B cell (primary cell): ENCODE measurements at regions not wholly inside any gene's neighbourhood (a gene's known extent, or its start where the extent isn't known, plus 50 kb on each side); places are given as distances from the start of the nearest gene placed in this dataset.

Source experiments
- ATAC-seq: fragments of 200-7000 bp; cut with Tn5 transposase; one replicate; pipeline ENCODE4 v1.10.0; 2021; ENCODE audit warnings: low read depth, mild to moderate bottlenecking, moderate number of reproducible peaks, moderate library complexity
- CTCF ChIA-PET: fragments of 350-600 bp; sonication (Branson Sonifier 250); formaldehyde crosslinking; loops from one replicate; lab custom pipeline; 2021; ENCODE audit warnings: antibody characterized with exemption, inconsistent platforms; lab: Charles Lee
- POLR2A ChIA-PET: fragments of 350-600 bp; sonication (Branson Sonifier 250); formaldehyde crosslinking; loops from one replicate; lab custom pipeline; 2021; ENCODE audit warnings: antibody characterized with exemption; lab: Charles Lee
- DNase-seq: peaks from one replicate; pipeline ENCODE4 v3.0.0; 2013
- H2AFZ ChIP-seq: 2 replicates; pipeline ENCODE4 v1.6.1; 2012; ENCODE audit warnings: mild to moderate bottlenecking, low read depth, low read length; ENCODE audit not compliant: insufficient read depth, poor library complexity, severe bottlenecking
- H3K27ac ChIP-seq, 2 donors: 1 replicate in 1 of 2; 2 replicates in 1 of 2; pipeline ENCODE4 v1.5.1; 2012 to 2013; ENCODE audit warnings: low read length in 2 of 2, mild to moderate bottlenecking in 2 of 2, moderate library complexity in 1 of 2
- H3K27me3 ChIP-seq, 4 experiments: fragments of 200-600 bp in 1 of 4; sonication (generic) in 1 of 4; replicated peaks in 1 of 4; 1 replicate in 2 of 4; 2 replicates in 2 of 4; pipeline versions ENCODE4 v1.6.1 to v1.7.0; 2013 to 2016; ENCODE audit warnings: low read length in 3 of 4, mild to moderate bottlenecking in 2 of 4, mixed read lengths in 1 of 4, moderate library complexity in 1 of 4; ENCODE audit not compliant: insufficient read depth in 4 of 4, control insufficient read depth in 3 of 4; ENCODE audit errors: control extremely low read depth in 1 of 4
- H3K36me3 ChIP-seq, 2 experiments: replicated peaks in 1 of 2; 1 replicate in 1 of 2; 2 replicates in 1 of 2; pipeline versions ENCODE4 v1.6.1 to v1.7.1; 2013; ENCODE audit warnings: low read length in 1 of 2; ENCODE audit not compliant: insufficient read depth in 2 of 2, control insufficient read depth in 1 of 2; ENCODE audit errors: control extremely low read depth in 1 of 2, extremely low read depth in 1 of 2
- H3K4me1 ChIP-seq, 2 donors: fragments of 200-600 bp in 1 of 2; sonication (generic) in 1 of 2; 1 replicate in 1 of 2; 2 replicates in 1 of 2; pipeline versions ENCODE4 v1.5.1 to v1.6.1; 2013 to 2017; ENCODE audit warnings: low read length in 2 of 2; ENCODE audit not compliant: control insufficient read depth in 2 of 2, insufficient read depth in 2 of 2
- H3K4me2 ChIP-seq: replicated peaks from 2 replicates; pipeline ENCODE3; 2012; ENCODE audit warnings: mild to moderate bottlenecking, low read depth, low read length; ENCODE audit not compliant: poor library complexity, severe bottlenecking
- H3K4me3 ChIP-seq, 5 experiments: fragments of 200-600 bp in 1 of 5; sonication (generic) in 1 of 5; 1 replicate in 3 of 5; 2 replicates in 2 of 5; pipeline versions ENCODE4 v1.5.1 to v1.7.0; 2011 to 2016; ENCODE audit warnings: low read length in 4 of 5, mild to moderate bottlenecking in 4 of 5, low read depth in 2 of 5, control low read depth in 1 of 5, moderate library complexity in 1 of 5; ENCODE audit not compliant: insufficient read depth in 1 of 5; ENCODE audit errors: control extremely low read depth in 1 of 5, extremely low read depth in 1 of 5
- H3K79me2 ChIP-seq: fragments of 200-600 bp; sonication (generic); one replicate; pipeline ENCODE4 v1.6.0; 2016; ENCODE audit warnings: low read length; ENCODE audit not compliant: control insufficient read depth, insufficient read depth
- H3K9ac ChIP-seq: fragments of 200-600 bp; sonication (generic); 2 replicates; pipeline ENCODE4 v1.6.1; 2017; ENCODE audit warnings: mild to moderate bottlenecking, low read length, moderate library complexity
- H3K9me3 ChIP-seq, 3 donors: one replicate each; pipeline versions ENCODE4 v1.6.1 to v1.7.1; 2013; ENCODE audit warnings: low read length in 2 of 3; ENCODE audit not compliant: control insufficient read depth in 2 of 3, insufficient read depth in 1 of 3; ENCODE audit errors: control extremely low read depth in 1 of 3
- H4K20me1 ChIP-seq: 2 replicates; pipeline ENCODE4 v1.6.0; 2012; ENCODE audit warnings: mild to moderate bottlenecking, low read length; ENCODE audit not compliant: insufficient read depth, control insufficient read depth, poor library complexity, severe bottlenecking
- H3K27ac Mint-ChIP-seq: one replicate; pipeline ENCODE4 v1.8.0; 2021; ENCODE audit warnings: mixed read lengths
- H3K27me3 Mint-ChIP-seq: one replicate; pipeline ENCODE4 v1.8.0; 2021; ENCODE audit warnings: mixed read lengths
- H3K4me1 Mint-ChIP-seq: one replicate; pipeline ENCODE4 v1.8.0; 2021; ENCODE audit warnings: mixed read lengths
- H3K4me3 Mint-ChIP-seq: one replicate; pipeline ENCODE4 v1.8.0; 2021; ENCODE audit warnings: mixed read lengths
- H3K9me3 Mint-ChIP-seq: one replicate; pipeline ENCODE4 v1.8.0; 2022; ENCODE audit warnings: mixed read lengths; ENCODE audit not compliant: insufficient read depth
- CTCF ChIP-seq: fragments of 200-600 bp; IDR thresholded peaks from one replicate; pipeline ENCODE4 v1.8.0; 2022; ENCODE audit warnings: antibody characterized with exemption, mild to moderate bottlenecking
- EZH2 ChIP-seq: IDR thresholded peaks from 2 replicates; pipeline ENCODE4 v1.6.1; 2012; ENCODE audit warnings: borderline replicate concordance, low read depth, mild to moderate bottlenecking, moderate library complexity, low read length; ENCODE audit not compliant: insufficient read depth, poor library complexity, severe bottlenecking
- WGBS: methylation state at CpG from one replicate; pipeline ENCODE4 v1.1.5; 2013; ENCODE audit warnings: missing lambda C conversion rate; ENCODE audit not compliant: insufficient coverage; 5-methylcytosine and 5-hydroxymethylcytosine counted together
- intact Hi-C: fragments of 100-400 bp; cut with micrococcal nuclease; formaldehyde crosslinking; loops from one replicate; pipeline ENCODE4 v1.10.0; 2022

- Histone ChIP-seq H3K36me3 (no peaks in the 10 kb centered on the region), H3K4me3 (no peak overlapping the region), H3K4me2 (no peak overlapping the region), H3K27ac (no peak overlapping the region), H2AFZ (no peak overlapping the region), H3K4me1 (no peaks in the 10 kb centered on the region), H4K20me1 (no peaks in the 10 kb centered on the region), H3K27me3 (no peaks in the 10 kb centered on the region), H3K9ac (no peak overlapping the region), H3K79me2 (no peaks in the 10 kb centered on the region), H3K9me3 (no peaks in the 10 kb centered on the region)
- peaks cover 2% of the 10 kb centered on the region for H3K9me3 Mint-ChIP-seq
- TF ChIP-seq CTCF (no peak), EZH2 (no peak)
- POLR2A ChIA-PET: no interaction called here
- H3K27me3 Mint-ChIP-seq: no peaks in the 10 kb centered on the region
- 86% methylated on average over 5 of the region's 9 CpGs for WGBS
- CTCF ChIA-PET: no interaction called here
- DNase-seq: no peak
- H3K4me1 Mint-ChIP-seq: no peaks in the 10 kb centered on the region
- intact Hi-C loops: no loop called here
- H3K4me3 Mint-ChIP-seq: no peak overlapping the region
- no peak overlapping the region for H3K27ac Mint-ChIP-seq
- no peak for ATAC-seq
These were observed 130.1 kb upstream of the RARB start for GRCh38 chr3:25297667-25298585.

GRCh38 chr3:25300141-25300540, 127.9 kb upstream of the RARB start:
- Mint-ChIP-seq H3K4me1 (no peaks in the 10 kb centered on the region), H3K4me3 (no peak overlapping the region), H3K27ac (no peak overlapping the region), H3K9me3 (peaks cover 2% of the 10 kb centered on the region), H3K27me3 (no peaks in the 10 kb centered on the region)
- no peaks in the 10 kb centered on the region for H3K79me2 ChIP-seq
- POLR2A ChIA-PET: no interaction called here
- no peak overlapping the region for H2AFZ ChIP-seq
- ATAC-seq (no peak), DNase-seq (no peak)
- H3K9ac ChIP-seq: no peak overlapping the region
- H3K4me2 ChIP-seq: no peak overlapping the region
- H3K27ac ChIP-seq: no peak overlapping the region
- H4K20me1 ChIP-seq: no peaks in the 10 kb centered on the region
- intact Hi-C loops: no loop called here
- TF ChIP-seq CTCF (no peak), EZH2 (no peak)
- no peaks in the 10 kb centered on the region for H3K4me1 ChIP-seq
- H3K4me3 ChIP-seq: no peak overlapping the region
- CTCF ChIA-PET: no interaction called here
- no peaks in the 10 kb centered on the region for H3K36me3 ChIP-seq
- WGBS: no CpG with 5 or more reads among the region's 1 CpG
- H3K9me3 ChIP-seq: no peaks in the 10 kb centered on the region
- no peaks in the 10 kb centered on the region for H3K27me3 ChIP-seq
